Activated naive CD4-positive, alpha-beta T cell treated with anti-CD3 and anti-CD28 coated beads for 36 hours (primary cell): ENCODE measurements at regions not wholly inside any gene's neighbourhood (a gene's known extent, or its start where the extent isn't known, plus 50 kb on each side); places are given as distances from the start of the nearest gene placed in this dataset.
A peak's percentile ranks its signal among the peaks of the same experiment; 100 is the strongest.

Source experiments
- CTCF ChIA-PET: fragments of 350-600 bp; sonication (Branson Sonifier 250); formaldehyde crosslinking; loops from one replicate; lab custom pipeline; 2021; ENCODE audit warnings: antibody characterized with exemption; lab: Charles Lee
- DNase-seq: peaks from one replicate; pipeline ENCODE4 v3.0.0-alpha.2; 2020
- H3K27ac Mint-ChIP-seq: one replicate; pipeline ENCODE4 v1.8.0; 2021; ENCODE audit warnings: mild to moderate bottlenecking, mixed read lengths
- H3K27me3 Mint-ChIP-seq: one replicate; pipeline ENCODE4 v1.8.0; 2021; ENCODE audit warnings: low read depth, mixed read lengths
- H3K36me3 Mint-ChIP-seq: one replicate; pipeline ENCODE4 v1.8.0; 2021; ENCODE audit warnings: low read depth, mixed read lengths
- H3K4me1 Mint-ChIP-seq: one replicate; pipeline ENCODE4 v1.8.0; 2021; ENCODE audit warnings: low read depth, mixed read lengths
- H3K4me3 Mint-ChIP-seq: one replicate; pipeline ENCODE4 v1.8.0; 2021; ENCODE audit warnings: mild to moderate bottlenecking, moderate library complexity, mixed read lengths
- H3K9me3 Mint-ChIP-seq: one replicate; pipeline ENCODE4 v1.8.0; 2021; ENCODE audit warnings: mixed read lengths
- intact Hi-C: fragments of 100-400 bp; cut with micrococcal nuclease; formaldehyde crosslinking; loops from one replicate; pipeline ENCODE4 v1.15.1; 2023

GRCh38 chr1:78799926-78800325 is 150.3 kb downstream of the IFI44 start:
- CTCF ChIA-PET: no interaction called here
- no peak overlapping the region for H3K4me3 Mint-ChIP-seq

GRCh38 chr1:78814176-78814575 is 164.5 kb downstream of the IFI44 start:
- no peak for DNase-seq
- H3K27me3 Mint-ChIP-seq: peaks cover under 1% of the 10 kb centered on the region
- CTCF ChIA-PET: no interaction called here
- no peaks in the 10 kb centered on the region for H3K4me1 Mint-ChIP-seq
- H3K27ac Mint-ChIP-seq: no peak overlapping the region
- no peak overlapping the region for H3K4me3 Mint-ChIP-seq
- no peaks in the 10 kb centered on the region for H3K36me3 Mint-ChIP-seq
- no peaks in the 10 kb centered on the region for H3K9me3 Mint-ChIP-seq
- intact Hi-C loops: no loop called here

More at GRCh38 chr1:78799926-78800325, 150.3 kb downstream of the IFI44 start:
- H3K36me3 Mint-ChIP-seq: no peaks in the 10 kb centered on the region
- H3K27ac Mint-ChIP-seq: no peak overlapping the region
- no peak for DNase-seq
- H3K27me3 Mint-ChIP-seq: no peaks in the 10 kb centered on the region
- H3K4me1 Mint-ChIP-seq: no peaks in the 10 kb centered on the region
- no peaks in the 10 kb centered on the region for H3K9me3 Mint-ChIP-seq
- intact Hi-C loops: no loop called here

GRCh38 chr1:78825561-78825960 is 175.9 kb downstream of the IFI44 start:
- no peak overlapping the region for H3K27ac Mint-ChIP-seq
- H3K4me3 Mint-ChIP-seq: no peak overlapping the region
- no peaks in the 10 kb centered on the region for H3K36me3 Mint-ChIP-seq
- peaks cover 2% of the 10 kb centered on the region for H3K27me3 Mint-ChIP-seq
- no peak for DNase-seq
- intact Hi-C loops: no loop called here
- CTCF ChIA-PET: no interaction called here
- no peaks in the 10 kb centered on the region for H3K4me1 Mint-ChIP-seq
- no peaks in the 10 kb centered on the region for H3K9me3 Mint-ChIP-seq

GRCh38 chr1:78829644-78830043 is 176.9 kb downstream of the ADGRL4 start:
- no peak for DNase-seq
- Mint-ChIP-seq H3K4me3 (no peak overlapping the region), H3K36me3 (no peaks in the 10 kb centered on the region), H3K27me3 (peaks cover 5% of the 10 kb centered on the region), H3K4me1 (peaks cover 14% of the 10 kb centered on the region), H3K9me3 (no peaks in the 10 kb centered on the region), H3K27ac (no peak overlapping the region)
- intact Hi-C loops: loop anchor here (10.0 kb wide), 1 partner anchor 695 kb away; no protein-coding TSS in a partner anchor
- CTCF ChIA-PET: no interaction called here

- no peak overlapping the region for H3K27ac Mint-ChIP-seq
- no peaks in the 10 kb centered on the region for H3K9me3 Mint-ChIP-seq
- no peak for DNase-seq
- intact Hi-C loops: loop anchor here (10.0 kb wide), 1 partner anchor 696 kb away; no protein-coding TSS in a partner anchor
- H3K27me3 Mint-ChIP-seq: peaks cover 5% of the 10 kb centered on the region
- no peaks in the 10 kb centered on the region for H3K36me3 Mint-ChIP-seq
- CTCF ChIA-PET: no interaction called here
- H3K4me3 Mint-ChIP-seq: no peak overlapping the region
- H3K4me1 Mint-ChIP-seq: peaks cover 16% of the 10 kb centered on the region
Measured at GRCh38 chr1:78830321-78830720, 176.2 kb downstream of the ADGRL4 start.

- Mint-ChIP-seq H3K4me1 (peaks cover 21% of the 10 kb centered on the region), H3K9me3 (no peaks in the 10 kb centered on the region), H3K27me3 (peaks cover 5% of the 10 kb centered on the region), H3K4me3 (no peak overlapping the region), H3K36me3 (no peaks in the 10 kb centered on the region), H3K27ac (no peak overlapping the region)
- intact Hi-C loops: loop anchor here (10.0 kb wide), 1 partner anchor 697 kb away; no protein-coding TSS in a partner anchor
- CTCF ChIA-PET: interaction anchor here (0.7 kb wide), 1 partner anchor 107 kb away, joined by 3 read pairs; no protein-coding TSS in a partner anchor
- DNase-seq: no peak
Measured at GRCh38 chr1:78831731-78832360, 174.7 kb downstream of the ADGRL4 start.

GRCh38 chr1:78833491-78833890 is 173.0 kb downstream of the ADGRL4 start:
- Mint-ChIP-seq H3K9me3 (no peaks in the 10 kb centered on the region), H3K4me3 (no peak overlapping the region), H3K27me3 (peaks cover 5% of the 10 kb centered on the region), H3K36me3 (no peaks in the 10 kb centered on the region), H3K4me1 (peaks cover 25% of the 10 kb centered on the region), H3K27ac (peak overlapping the region; percentile 7)
- intact Hi-C loops: loop anchor here (10.0 kb wide), 1 partner anchor 699 kb away; no protein-coding TSS in a partner anchor
- CTCF ChIA-PET: no interaction called here
- DNase-seq: no peak

GRCh38 chr1:78834201-78834741 is 172.3 kb downstream of the ADGRL4 start:
- CTCF ChIA-PET: no interaction called here
- peaks cover 5% of the 10 kb centered on the region for H3K27me3 Mint-ChIP-seq
- DNase-seq: no peak
- intact Hi-C loops: loop anchor here (10.0 kb wide), 1 partner anchor 699 kb away; no protein-coding TSS in a partner anchor
- peaks cover 25% of the 10 kb centered on the region for H3K4me1 Mint-ChIP-seq
- no peaks in the 10 kb centered on the region for H3K36me3 Mint-ChIP-seq
- no peaks in the 10 kb centered on the region for H3K9me3 Mint-ChIP-seq
- H3K4me3 Mint-ChIP-seq: no peak overlapping the region
- H3K27ac Mint-ChIP-seq: no peak overlapping the region

- Mint-ChIP-seq H3K27ac (no peak overlapping the region), H3K4me1 (peaks cover 25% of the 10 kb centered on the region), H3K36me3 (no peaks in the 10 kb centered on the region), H3K4me3 (no peak overlapping the region), H3K27me3 (peaks cover 5% of the 10 kb centered on the region), H3K9me3 (no peaks in the 10 kb centered on the region)
- intact Hi-C loops: loop anchor here (1.0 to 10.0 kb wide), 4 partner anchors 159 to 702 kb away; no protein-coding TSS in a partner anchor
- no peak for DNase-seq
- CTCF ChIA-PET: no interaction called here
Measured at GRCh38 chr1:78836726-78837125, 169.8 kb downstream of the ADGRL4 start.

GRCh38 chr1:78839704-78840277 is 166.7 kb downstream of the ADGRL4 start:
- CTCF ChIA-PET: interaction anchor here (0.7 to 1.0 kb wide), 9 partner anchors 11 to 514 kb away, joined by 3 to 8 read pairs (median 3); no protein-coding TSS in a partner anchor
- H3K36me3 Mint-ChIP-seq: no peaks in the 10 kb centered on the region
- peaks cover 11% of the 10 kb centered on the region for H3K4me1 Mint-ChIP-seq
- H3K27ac Mint-ChIP-seq: no peak overlapping the region
- no peaks in the 10 kb centered on the region for H3K9me3 Mint-ChIP-seq
- no peak overlapping the region for H3K4me3 Mint-ChIP-seq
- no peaks in the 10 kb centered on the region for H3K27me3 Mint-ChIP-seq
- DNase-seq: peak; percentile 30
- intact Hi-C loops: loop anchor here (2.0 to 10.0 kb wide), 4 partner anchors 162 to 705 kb away; no protein-coding TSS in a partner anchor
